Uterus (tissue), 2 donors: ENCODE measurements at regions not wholly inside any gene's neighbourhood (a gene's known extent, or its start where the extent isn't known, plus 50 kb on each side); places are given as distances from the start of the nearest gene placed in this dataset.

Experiments
- POLR2A ChIP-seq, 2 donors: fragments of 450-650 bp; IDR thresholded peaks; one replicate each; pipeline ENCODE4 v1.6.1; 2016; ENCODE audit warnings: antibody characterized with exemption in 2 of 2, mild to moderate bottlenecking in 1 of 2, moderate library complexity in 1 of 2
- TF ChIP-seq, protein P1 (sequence below), 4 experiments: fragments of 200-600 bp in 2 of 4; fragments of 450-650 bp in 2 of 4; sonication (generic) in 2 of 4; IDR thresholded peaks; one replicate each; pipeline ENCODE4 v1.5.1; 2016 to 2019; ENCODE audit warnings: antibody characterized with exemption in 4 of 4, mild to moderate bottlenecking in 2 of 4, moderate library complexity in 1 of 4

- TF ChIP-seq, protein P1, sequence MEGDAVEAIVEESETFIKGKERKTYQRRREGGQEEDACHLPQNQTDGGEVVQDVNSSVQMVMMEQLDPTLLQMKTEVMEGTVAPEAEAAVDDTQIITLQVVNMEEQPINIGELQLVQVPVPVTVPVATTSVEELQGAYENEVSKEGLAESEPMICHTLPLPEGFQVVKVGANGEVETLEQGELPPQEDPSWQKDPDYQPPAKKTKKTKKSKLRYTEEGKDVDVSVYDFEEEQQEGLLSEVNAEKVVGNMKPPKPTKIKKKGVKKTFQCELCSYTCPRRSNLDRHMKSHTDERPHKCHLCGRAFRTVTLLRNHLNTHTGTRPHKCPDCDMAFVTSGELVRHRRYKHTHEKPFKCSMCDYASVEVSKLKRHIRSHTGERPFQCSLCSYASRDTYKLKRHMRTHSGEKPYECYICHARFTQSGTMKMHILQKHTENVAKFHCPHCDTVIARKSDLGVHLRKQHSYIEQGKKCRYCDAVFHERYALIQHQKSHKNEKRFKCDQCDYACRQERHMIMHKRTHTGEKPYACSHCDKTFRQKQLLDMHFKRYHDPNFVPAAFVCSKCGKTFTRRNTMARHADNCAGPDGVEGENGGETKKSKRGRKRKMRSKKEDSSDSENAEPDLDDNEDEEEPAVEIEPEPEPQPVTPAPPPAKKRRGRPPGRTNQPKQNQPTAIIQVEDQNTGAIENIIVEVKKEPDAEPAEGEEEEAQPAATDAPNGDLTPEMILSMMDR (IDR thresholded peaks at IDR 0.05) = no peak
- TF ChIP-seq POLR2A (IDR thresholded peaks at IDR 0.05) = no peak
Observed at GRCh38 chr2:126531029-126531428, 124.9 kb upstream of the GYPC start.
